Activated CD8-positive, alpha-beta memory T cell treated with anti-CD3 and anti-CD28 coated beads, Interleukin-2, amount 10 ng/mL, durations not matched to agents 7 days and 5 days (primary cell): ENCODE measurements at regions not wholly inside any gene's neighbourhood (a gene's known extent, or its start where the extent isn't known, plus 50 kb on each side); places are given as distances from the start of the nearest gene placed in this dataset.

ENCODE experiments used
- ATAC-seq: fragments of 150-1000 bp; cut with Tn5 transposase; one replicate; pipeline ENCODE4 v1.10.0; 2021; ENCODE audit warnings: moderate library complexity
- CTCF ChIA-PET: fragments of 350-600 bp; sonication (Branson Sonifier 250); formaldehyde crosslinking; loops from one replicate; lab custom pipeline; 2021; ENCODE audit warnings: antibody characterized with exemption; lab: Charles Lee
- DNase-seq: peaks from one replicate; pipeline ENCODE4 v3.0.0-alpha.2; 2020
- H3K27ac Mint-ChIP-seq: one replicate; pipeline ENCODE4 v1.8.0; 2021; ENCODE audit warnings: mild to moderate bottlenecking, mixed read lengths
- H3K27me3 Mint-ChIP-seq: one replicate; pipeline ENCODE4 v1.8.0; 2021; ENCODE audit warnings: mixed read lengths
- H3K36me3 Mint-ChIP-seq: one replicate; pipeline ENCODE4 v1.8.0; 2021; ENCODE audit warnings: mild to moderate bottlenecking, mixed read lengths
- H3K4me1 Mint-ChIP-seq: one replicate; pipeline ENCODE4 v1.8.0; 2021; ENCODE audit warnings: mixed read lengths
- H3K4me3 Mint-ChIP-seq: one replicate; pipeline ENCODE4 v1.8.0; 2021; ENCODE audit warnings: mild to moderate bottlenecking, moderate library complexity, mixed read lengths
- H3K9me3 Mint-ChIP-seq: one replicate; pipeline ENCODE4 v1.8.0; 2022; ENCODE audit warnings: low read depth, mixed read lengths

- Mint-ChIP-seq H3K36me3 (no peaks in the 10 kb centered on the region), H3K27ac (no peak overlapping the region), H3K27me3 (no peaks in the 10 kb centered on the region), H3K9me3 (no peaks in the 10 kb centered on the region), H3K4me3 (no peak overlapping the region), H3K4me1 (no peaks in the 10 kb centered on the region)
- ATAC-seq, result no peak
- DNase-seq, result no peak
- CTCF ChIA-PET, result no interaction called here
Measured at GRCh38 chr6:163889904-163890514, 475.5 kb downstream of the QKI start.

GRCh38 chr6:163888030-163888819 lies 473.7 kb downstream of the QKI start:
- Mint-ChIP-seq H3K4me1 (no peaks in the 10 kb centered on the region), H3K36me3 (no peaks in the 10 kb centered on the region), H3K9me3 (no peaks in the 10 kb centered on the region), H3K27me3 (peaks cover 4% of the 10 kb centered on the region), H3K27ac (no peak overlapping the region), H3K4me3 (no peak overlapping the region)
- ATAC-seq (no peak), DNase-seq (no peak)
- CTCF ChIA-PET, result no interaction called here

GRCh38 chr6:163886428-163886827 lies 471.9 kb downstream of the QKI start:
- DNase-seq, result no peak
- ATAC-seq, result no peak
- no peaks in the 10 kb centered on the region for H3K4me1 Mint-ChIP-seq
- H3K27me3 Mint-ChIP-seq, result peaks cover 4% of the 10 kb centered on the region
- no peaks in the 10 kb centered on the region for H3K9me3 Mint-ChIP-seq
- H3K4me3 Mint-ChIP-seq, result no peak overlapping the region
- CTCF ChIA-PET, result no interaction called here
- no peaks in the 10 kb centered on the region for H3K36me3 Mint-ChIP-seq
- H3K27ac Mint-ChIP-seq, result no peak overlapping the region

GRCh38 chr6:163883984-163884383 lies 469.5 kb downstream of the QKI start:
- Mint-ChIP-seq H3K9me3 (no peaks in the 10 kb centered on the region), H3K4me1 (no peaks in the 10 kb centered on the region), H3K36me3 (no peaks in the 10 kb centered on the region), H3K4me3 (no peak overlapping the region), H3K27ac (no peak overlapping the region), H3K27me3 (peaks cover 7% of the 10 kb centered on the region)
- no peak for ATAC-seq
- no peak for DNase-seq
- CTCF ChIA-PET, result no interaction called here

GRCh38 chr6:163878698-163879097 lies 464.2 kb downstream of the QKI start:
- Mint-ChIP-seq H3K27ac (no peak overlapping the region), H3K36me3 (no peaks in the 10 kb centered on the region), H3K4me1 (no peaks in the 10 kb centered on the region), H3K4me3 (no peak overlapping the region), H3K9me3 (no peaks in the 10 kb centered on the region), H3K27me3 (peaks cover 8% of the 10 kb centered on the region)
- CTCF ChIA-PET, result no interaction called here
- no peak for ATAC-seq
- DNase-seq, result no peak

GRCh38 chr6:163877877-163878639 lies 463.5 kb downstream of the QKI start:
- Mint-ChIP-seq H3K4me3 (no peak overlapping the region), H3K27me3 (peaks cover 4% of the 10 kb centered on the region), H3K4me1 (no peaks in the 10 kb centered on the region), H3K36me3 (no peaks in the 10 kb centered on the region), H3K27ac (no peak overlapping the region), H3K9me3 (no peaks in the 10 kb centered on the region)
- ATAC-seq (no peak), DNase-seq (no peak)
- CTCF ChIA-PET, result no interaction called here

GRCh38 chr6:163876391-163876790 lies 461.9 kb downstream of the QKI start:
- H3K27ac Mint-ChIP-seq, result no peak overlapping the region
- CTCF ChIA-PET, result no interaction called here
- H3K9me3 Mint-ChIP-seq, result no peaks in the 10 kb centered on the region
- H3K4me3 Mint-ChIP-seq, result no peak overlapping the region
- no peaks in the 10 kb centered on the region for H3K36me3 Mint-ChIP-seq
- H3K4me1 Mint-ChIP-seq, result no peaks in the 10 kb centered on the region
- peaks cover 4% of the 10 kb centered on the region for H3K27me3 Mint-ChIP-seq
- no peak for DNase-seq
- ATAC-seq, result no peak

GRCh38 chr6:163874784-163875183 lies 460.3 kb downstream of the QKI start:
- Mint-ChIP-seq H3K36me3 (no peaks in the 10 kb centered on the region), H3K4me3 (no peak overlapping the region), H3K27me3 (peaks cover 4% of the 10 kb centered on the region), H3K4me1 (no peaks in the 10 kb centered on the region), H3K27ac (no peak overlapping the region), H3K9me3 (no peaks in the 10 kb centered on the region)
- ATAC-seq (no peak), DNase-seq (no peak)
- CTCF ChIA-PET, result no interaction called here

GRCh38 chr6:163872335-163872734 lies 457.8 kb downstream of the QKI start:
- CTCF ChIA-PET, result no interaction called here
- no peaks in the 10 kb centered on the region for H3K27me3 Mint-ChIP-seq
- no peak overlapping the region for H3K4me3 Mint-ChIP-seq
- ATAC-seq (no peak), DNase-seq (no peak)
- no peaks in the 10 kb centered on the region for H3K9me3 Mint-ChIP-seq
- H3K36me3 Mint-ChIP-seq, result no peaks in the 10 kb centered on the region
- H3K4me1 Mint-ChIP-seq, result no peaks in the 10 kb centered on the region
- H3K27ac Mint-ChIP-seq, result no peak overlapping the region

- DNase-seq (no peak), ATAC-seq (no peak)
- no peaks in the 10 kb centered on the region for H3K9me3 Mint-ChIP-seq
- H3K4me3 Mint-ChIP-seq, result no peak overlapping the region
- no peak overlapping the region for H3K27ac Mint-ChIP-seq
- H3K4me1 Mint-ChIP-seq, result no peaks in the 10 kb centered on the region
- no peaks in the 10 kb centered on the region for H3K36me3 Mint-ChIP-seq
- no peaks in the 10 kb centered on the region for H3K27me3 Mint-ChIP-seq
- CTCF ChIA-PET, result no interaction called here
Measured at GRCh38 chr6:163871616-163872015, 457.1 kb downstream of the QKI start.

GRCh38 chr6:163867518-163868292 lies 453.2 kb downstream of the QKI start:
- Mint-ChIP-seq H3K9me3 (no peaks in the 10 kb centered on the region), H3K4me1 (no peaks in the 10 kb centered on the region), H3K27ac (no peak overlapping the region), H3K36me3 (no peaks in the 10 kb centered on the region), H3K4me3 (no peak overlapping the region), H3K27me3 (no peaks in the 10 kb centered on the region)
- no peak for DNase-seq
- no peak for ATAC-seq
- CTCF ChIA-PET, result no interaction called here

- no peak for ATAC-seq
- H3K4me3 Mint-ChIP-seq, result no peak overlapping the region
- no peak for DNase-seq
- no peak overlapping the region for H3K27ac Mint-ChIP-seq
- CTCF ChIA-PET, result no interaction called here
- H3K9me3 Mint-ChIP-seq, result no peaks in the 10 kb centered on the region
- no peaks in the 10 kb centered on the region for H3K27me3 Mint-ChIP-seq
- no peaks in the 10 kb centered on the region for H3K4me1 Mint-ChIP-seq
- no peaks in the 10 kb centered on the region for H3K36me3 Mint-ChIP-seq
Measured at GRCh38 chr6:163866192-163866591, 451.7 kb downstream of the QKI start.

GRCh38 chr6:163863565-163863964 lies 449.0 kb downstream of the QKI start:
- no peak overlapping the region for H3K27ac Mint-ChIP-seq
- no peak for ATAC-seq
- H3K9me3 Mint-ChIP-seq, result no peaks in the 10 kb centered on the region
- no peak overlapping the region for H3K4me3 Mint-ChIP-seq
- CTCF ChIA-PET, result no interaction called here
- no peaks in the 10 kb centered on the region for H3K36me3 Mint-ChIP-seq
- no peak for DNase-seq
- H3K27me3 Mint-ChIP-seq, result peaks cover 3% of the 10 kb centered on the region
- no peaks in the 10 kb centered on the region for H3K4me1 Mint-ChIP-seq
